Stomach (tissue), 8 donors: ENCODE measurements at regions not wholly inside any gene's neighbourhood (a gene's known extent, or its start where the extent isn't known, plus 50 kb on each side); places are given as distances from the start of the nearest gene placed in this dataset.

Experiments
- DNase-seq, 2 donors: peaks; one replicate each; pipeline versions ENCODE4 v3.0.0 to v3.0.0-alpha.2; 2013 to 2019
- H3K27ac ChIP-seq, 5 donors: fragments of 200-600 bp in 4 of 5; sonication (generic) in 4 of 5; one replicate each; pipeline ENCODE4 v1.5.1; 2013 to 2019; ENCODE audit warnings: mild to moderate bottlenecking in 1 of 5, moderate library complexity in 1 of 5
- H3K27me3 ChIP-seq, 3 donors: fragments of 200-600 bp; sonication (generic); one replicate each; pipeline ENCODE4 v1.5.1; 2017 to 2019; ENCODE audit warnings: mixed run types in 1 of 3
- H3K36me3 ChIP-seq, 4 donors: fragments of 200-600 bp; sonication (generic); 1 replicate in 3 of 4; 2 replicates in 1 of 4; pipeline ENCODE4 v1.5.1; 2016 to 2019
- H3K4me1 ChIP-seq, 4 donors: fragments of 200-600 bp; sonication (generic); one replicate each; pipeline ENCODE4 v1.5.1; 2016 to 2019
- H3K4me3 ChIP-seq, 4 donors: fragments of 200-600 bp; sonication (generic) in 3 of 4; one replicate each; pipeline ENCODE4 v1.5.1; 2016 to 2019; ENCODE audit warnings: mild to moderate bottlenecking in 1 of 4
- H3K9me3 ChIP-seq, 4 donors: fragments of 200-600 bp; sonication (generic); one replicate each; pipeline ENCODE4 v1.5.1; 2016 to 2019
- CTCF ChIP-seq, 7 experiments: fragments of 450-650 bp in 4 of 7; fragments of 200-600 bp in 3 of 7; sonication (generic) in 3 of 7; IDR thresholded peaks; one replicate each; pipeline ENCODE4 v1.5.1; 2016 to 2019; ENCODE audit warnings: antibody characterized with exemption in 7 of 7, control low read depth in 2 of 7, mild to moderate bottlenecking in 1 of 7
- EP300 ChIP-seq: sonication (generic); formaldehyde crosslinking; IDR thresholded peaks from one replicate; pipeline ENCODE4 v1.6.1; 2017; ENCODE audit warnings: antibody characterized with exemption
- POLR2A ChIP-seq, 4 donors: fragments of 450-650 bp; IDR thresholded peaks; one replicate each; pipeline ENCODE4 v1.6.1; 2016; ENCODE audit warnings: antibody characterized with exemption in 4 of 4, control low read depth in 2 of 4, mild to moderate bottlenecking in 1 of 4, moderate library complexity in 1 of 4
- POLR2AphosphoS5 ChIP-seq, 3 donors: sonication (generic); formaldehyde crosslinking; IDR thresholded peaks; one replicate each; pipeline ENCODE4 v1.6.1; 2016; ENCODE audit warnings: antibody characterized with exemption in 3 of 3
- WGBS, 5 donors: extraction: QIAGEN DNeasy Blood & Tissue Kit in 3 of 5; methylation state at CpG; one replicate each; pipeline versions ENCODE4 v1.1.5 to v1.1.7; 2013 to 2018; 5-methylcytosine and 5-hydroxymethylcytosine counted together
- intact Hi-C: fragments of 100-400 bp; cut with DNase I; formaldehyde crosslinking; loops from one replicate; pipeline ENCODE4 v1.15.1; 2023; ENCODE audit warnings: low total_unique reads
- donor health status: healthy with polysubstance abuse.
- donor health status: Bipolar disorder and iron deficiency.
- donor health status: healthy.

DNA sequence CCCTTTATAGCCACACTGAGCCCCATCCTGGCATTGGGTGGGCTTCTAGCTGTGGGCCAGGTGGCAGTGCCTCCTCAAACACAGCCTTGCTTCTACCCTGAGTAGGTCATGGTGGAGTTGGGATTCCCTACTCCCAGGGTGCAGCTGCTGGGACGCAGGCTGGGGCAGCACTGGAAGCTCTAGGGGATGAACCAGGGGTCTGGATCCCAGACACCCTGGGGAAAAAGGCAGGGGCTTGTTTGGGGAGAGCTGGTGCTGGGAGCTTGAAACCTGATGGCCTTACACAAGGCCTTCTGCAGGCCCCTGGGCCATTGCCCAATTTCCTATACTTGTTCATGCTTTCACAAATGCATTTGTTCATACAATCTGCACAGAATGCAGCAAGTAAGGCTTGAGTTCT, 103.7 kb upstream of the CTBP2 start:
- no peaks in the 10 kb centered on the region for H3K36me3 ChIP-seq
- DNase-seq, result no peak
- WGBS, 5 donors, result 80 to 95% (median 90%) methylated on average over 1 of the region's 1 CpG
- H3K4me1 ChIP-seq, result no peaks in the 10 kb centered on the region
- intact Hi-C loops, result no loop called here
- TF ChIP-seq POLR2AphosphoS5 (IDR thresholded peaks at IDR 0.05), result no peak
- TF ChIP-seq POLR2A (IDR thresholded peaks at IDR 0.05), result no peak
- no peak for TF ChIP-seq EP300
- TF ChIP-seq CTCF (IDR thresholded peaks at IDR 0.05), result no peak
- H3K27ac ChIP-seq, result no peak overlapping the region
- H3K9me3 ChIP-seq, result no peaks in the 10 kb centered on the region
- H3K4me3 ChIP-seq, result no peak overlapping the region
- H3K27me3 ChIP-seq, result no peaks in the 10 kb centered on the region

- TF ChIP-seq POLR2AphosphoS5 (IDR thresholded peaks at IDR 0.05) (no peak), EP300 (no peak), CTCF (IDR thresholded peaks at IDR 0.05) (no peak), POLR2A (IDR thresholded peaks at IDR 0.05) (no peak)
- 70 to 77% (median 74%) methylated on average over 7 of the region's 7 CpGs for WGBS, 5 donors
- no peaks in the 10 kb centered on the region for H3K36me3 ChIP-seq
These were observed 103.2 kb upstream of the CTBP2 start for GRCh38 chr10:125263551-125263950.

DNA sequence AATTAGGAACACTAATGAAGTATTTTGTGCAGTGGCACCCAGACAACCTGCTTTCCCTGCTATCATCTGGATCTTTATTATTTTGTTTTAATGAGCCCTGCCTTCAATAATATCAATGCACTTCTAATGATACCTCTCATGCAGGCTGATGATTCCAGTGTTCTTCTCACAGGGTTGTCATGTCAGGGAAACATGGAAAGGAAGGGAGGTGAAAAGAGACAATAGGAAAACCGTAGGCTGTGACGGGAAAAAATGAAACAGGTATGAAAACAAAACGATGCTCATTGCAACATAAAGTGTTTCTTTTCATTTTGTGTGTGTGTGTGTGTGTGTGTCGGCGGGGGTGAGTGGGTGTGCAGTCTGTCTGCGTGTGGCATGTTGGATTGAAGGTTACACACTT, 102.6 kb upstream of the CTBP2 start:
- 75 to 81% (median 76%) methylated on average over 6 of the region's 6 CpGs for WGBS, 5 donors
- intact Hi-C loops, result no loop called here
- Histone ChIP-seq H3K4me3 (no peak overlapping the region), H3K4me1 (no peaks in the 10 kb centered on the region), H3K27ac (no peak overlapping the region), H3K9me3 (no peaks in the 10 kb centered on the region), H3K36me3 (no peaks in the 10 kb centered on the region), H3K27me3 (no peaks in the 10 kb centered on the region)
- TF ChIP-seq POLR2AphosphoS5 (IDR thresholded peaks at IDR 0.05), result no peak
- TF ChIP-seq POLR2A (IDR thresholded peaks at IDR 0.05), result no peak
- no peak for TF ChIP-seq EP300
- TF ChIP-seq CTCF (IDR thresholded peaks at IDR 0.05), result no peak
- DNase-seq, result no peak

More at GRCh38 chr10:125263551-125263950, 103.2 kb upstream of the CTBP2 start:
- DNase-seq, result no peak
- no peaks in the 10 kb centered on the region for H3K4me1 ChIP-seq
- H3K4me3 ChIP-seq, result no peak overlapping the region
- H3K27ac ChIP-seq, result no peak overlapping the region
- H3K27me3 ChIP-seq, result no peaks in the 10 kb centered on the region
- H3K9me3 ChIP-seq, result no peaks in the 10 kb centered on the region
- intact Hi-C loops, result no loop called here

- no peak for TF ChIP-seq POLR2A (IDR thresholded peaks at IDR 0.05)
- TF ChIP-seq EP300, result no peak
- TF ChIP-seq CTCF (IDR thresholded peaks at IDR 0.05), result no peak
- no peak for TF ChIP-seq POLR2AphosphoS5 (IDR thresholded peaks at IDR 0.05)
- no peak for DNase-seq
- Histone ChIP-seq H3K27ac (no peak overlapping the region), H3K4me1 (no peaks in the 10 kb centered on the region), H3K9me3 (no peaks in the 10 kb centered on the region), H3K27me3 (no peaks in the 10 kb centered on the region), H3K4me3 (no peak overlapping the region), H3K36me3 (no peaks in the 10 kb centered on the region)
- intact Hi-C loops, result no loop called here
- 56 to 72% (median 61%) methylated on average over 6 of the region's 6 CpGs for WGBS, 5 donors
These were observed 102.0 kb upstream of the CTBP2 start for GRCh38 chr10:125262409-125262808.
